Adrenal gland (tissue), 5 donors: ENCODE measurements at regions not wholly inside any gene's neighbourhood (a gene's known extent, or its start where the extent isn't known, plus 50 kb on each side); places are given as distances from the start of the nearest gene placed in this dataset.

ENCODE experiments used
- CTCF ChIP-seq, 6 experiments: fragments of 450-650 bp in 4 of 6; fragments of 200-600 bp in 2 of 6; sonication (generic) in 1 of 6; IDR thresholded peaks; 1 replicate in 5 of 6; 2 replicates in 1 of 6; pipeline versions ENCODE4 v1.5.1 to v1.8.0; 2016 to 2021; ENCODE audit warnings: antibody characterized with exemption in 6 of 6, mild to moderate bottlenecking in 2 of 6, moderate library complexity in 1 of 6
- POLR2A ChIP-seq, 2 donors: fragments of 450-650 bp; IDR thresholded peaks; one replicate each; pipeline ENCODE4 v1.6.1; 2017; ENCODE audit warnings: antibody characterized with exemption in 2 of 2, mild to moderate bottlenecking in 2 of 2, moderate library complexity in 1 of 2
- donor health status: DM: no; HTN: no; CAD: no.

- TF ChIP-seq CTCF (IDR thresholded peaks at IDR 0.05) (no peak), POLR2A (IDR thresholded peaks at IDR 0.05) (no peak)
These were observed 255.6 kb downstream of the ERMARD start for GRCh38 chr6:170006900-170007467.
